ENCODE measurements at regions not wholly inside any gene's neighbourhood (a gene's known extent, or its start where the extent isn't known, plus 50 kb on each side); places are given as distances from the start of the nearest gene placed in this dataset.

DNA sequence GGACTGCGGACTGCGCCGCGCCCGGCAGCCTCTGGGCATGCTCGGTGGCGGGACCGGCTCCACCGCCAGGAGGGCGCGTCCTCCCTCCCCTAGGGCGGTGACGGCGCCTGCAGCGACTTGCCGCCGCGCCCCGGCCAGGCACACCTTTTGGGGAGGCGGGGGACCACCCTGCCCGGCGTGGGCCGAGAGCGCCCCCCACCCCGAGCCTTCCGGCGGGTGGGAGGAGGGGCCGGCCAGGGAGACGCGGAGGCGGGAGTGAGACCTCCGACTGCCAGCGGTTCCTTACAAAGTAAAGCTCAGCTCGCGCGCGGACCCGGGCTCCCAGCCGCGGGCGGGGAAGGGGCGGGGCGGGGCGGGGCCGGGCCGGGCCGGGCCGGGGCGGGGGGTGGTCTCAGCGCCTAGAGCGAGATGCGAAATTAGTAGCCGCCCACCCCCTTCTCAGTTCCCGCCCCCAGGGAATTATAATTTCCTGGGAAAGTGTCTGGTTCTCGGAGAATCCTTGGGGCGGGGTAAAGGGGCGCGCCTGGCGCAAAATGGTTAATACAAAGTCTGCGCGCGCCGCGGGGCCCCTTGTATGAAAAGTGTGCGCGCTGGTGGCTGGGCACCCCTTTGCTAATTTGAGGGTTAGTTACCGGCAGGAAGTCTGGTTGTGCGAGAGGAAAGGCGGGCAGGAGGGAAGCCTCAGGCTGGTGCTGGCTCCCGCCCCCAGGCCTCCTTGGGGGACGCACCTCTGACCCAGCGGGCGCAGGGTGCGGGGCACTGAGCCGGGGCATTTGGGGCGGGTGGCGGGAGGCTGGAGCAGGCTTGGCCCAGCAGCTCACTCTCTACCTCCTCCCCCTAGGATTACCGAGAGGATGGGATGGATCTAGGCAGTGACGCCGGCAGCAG, 224.8 kb upstream of the IL12A start:
- DNase-seq (ENCODE audit: low read depth): no peak

DNA sequence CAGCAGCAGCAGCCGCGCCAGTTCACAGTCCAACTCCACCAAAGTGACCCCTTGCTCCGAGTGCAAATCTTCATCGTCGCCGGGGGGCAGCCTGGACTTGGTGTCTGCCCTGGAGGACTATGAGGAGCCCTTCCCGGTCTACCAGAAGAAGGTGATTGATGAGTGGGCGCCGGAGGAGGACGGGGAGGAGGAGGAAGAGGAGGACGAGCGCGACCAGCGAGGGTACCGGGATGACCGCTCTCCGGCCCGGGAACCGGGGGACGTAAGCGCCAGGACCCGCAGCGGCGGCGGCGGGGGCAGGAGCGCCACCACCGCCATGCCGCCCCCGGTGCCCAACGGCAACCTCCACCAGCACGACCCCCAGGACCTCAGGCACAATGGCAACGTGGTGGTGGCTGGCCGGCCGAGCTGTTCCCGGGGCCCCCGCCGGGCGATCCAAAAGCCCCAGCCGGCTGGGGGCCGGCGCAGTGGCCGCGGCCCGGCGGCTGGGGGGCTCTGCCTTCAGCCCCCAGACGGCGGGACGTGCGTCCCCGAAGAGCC, 224.1 kb upstream of the IL12A start:
- DNase-seq (ENCODE audit: low read depth): no peak

DNA sequence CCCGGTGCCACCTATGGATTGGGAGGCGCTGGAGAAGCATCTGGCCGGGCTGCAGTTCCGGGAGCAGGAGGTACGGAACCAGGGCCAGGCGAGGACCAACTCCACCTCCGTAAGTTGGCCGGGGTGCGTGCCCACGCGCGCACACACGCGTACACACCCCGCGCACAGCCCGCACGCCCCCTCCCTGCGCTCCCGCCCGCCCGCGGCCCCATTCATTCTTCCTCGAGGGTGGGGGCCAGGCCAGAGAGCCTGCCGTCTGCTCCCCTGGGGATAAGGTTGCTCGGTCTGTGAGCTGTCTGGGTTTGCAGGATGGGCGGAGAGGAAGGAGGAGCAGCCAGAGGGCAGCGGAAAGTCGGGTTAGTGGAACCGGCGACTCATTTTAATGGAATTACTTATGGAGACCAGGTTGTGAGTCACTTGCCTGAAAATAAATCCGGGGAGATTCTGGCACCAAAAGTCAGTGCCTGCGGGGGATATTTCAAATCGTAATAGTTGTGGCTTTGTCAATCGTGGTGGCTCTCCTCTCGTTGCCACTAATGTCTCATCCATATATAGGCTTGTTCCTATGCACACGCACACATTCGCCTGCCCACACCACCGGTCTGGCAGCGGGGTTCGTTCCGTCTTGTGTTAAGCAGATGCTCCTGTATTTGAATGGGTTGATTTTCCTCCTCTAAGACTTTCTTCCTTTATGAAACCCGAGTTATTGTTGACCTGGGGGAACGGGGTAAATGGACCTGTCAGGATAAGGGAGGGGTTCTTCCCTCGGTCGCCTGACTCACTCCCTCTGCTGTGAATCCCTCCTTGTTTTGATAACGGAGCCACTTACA, 223.4 kb upstream of the IL12A start:
- no peak for DNase-seq (ENCODE audit: low read depth)

DNA sequence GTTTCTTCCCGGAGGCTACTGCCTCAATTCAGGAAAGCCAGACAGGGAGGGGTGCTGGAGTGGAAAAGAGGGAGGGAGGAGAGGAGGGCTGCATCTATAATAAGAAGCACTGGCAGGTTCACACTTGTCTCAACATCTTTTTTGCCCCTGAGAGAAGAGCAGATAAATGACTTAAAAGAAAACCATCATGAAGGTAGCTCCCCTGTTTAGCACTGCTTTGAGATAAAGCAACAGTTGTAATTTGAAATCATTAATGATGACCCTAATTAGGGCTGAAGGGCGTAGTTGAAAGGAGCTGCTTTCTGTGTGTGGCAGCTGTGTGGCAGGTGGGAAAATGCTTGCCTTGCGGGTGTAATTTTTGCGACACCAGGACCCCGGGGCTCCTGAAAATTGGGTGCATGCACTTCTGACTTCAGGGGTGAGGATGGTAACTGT, 222.8 kb upstream of the IL12A start:
- no peak for DNase-seq (ENCODE audit: low read depth)

DNA sequence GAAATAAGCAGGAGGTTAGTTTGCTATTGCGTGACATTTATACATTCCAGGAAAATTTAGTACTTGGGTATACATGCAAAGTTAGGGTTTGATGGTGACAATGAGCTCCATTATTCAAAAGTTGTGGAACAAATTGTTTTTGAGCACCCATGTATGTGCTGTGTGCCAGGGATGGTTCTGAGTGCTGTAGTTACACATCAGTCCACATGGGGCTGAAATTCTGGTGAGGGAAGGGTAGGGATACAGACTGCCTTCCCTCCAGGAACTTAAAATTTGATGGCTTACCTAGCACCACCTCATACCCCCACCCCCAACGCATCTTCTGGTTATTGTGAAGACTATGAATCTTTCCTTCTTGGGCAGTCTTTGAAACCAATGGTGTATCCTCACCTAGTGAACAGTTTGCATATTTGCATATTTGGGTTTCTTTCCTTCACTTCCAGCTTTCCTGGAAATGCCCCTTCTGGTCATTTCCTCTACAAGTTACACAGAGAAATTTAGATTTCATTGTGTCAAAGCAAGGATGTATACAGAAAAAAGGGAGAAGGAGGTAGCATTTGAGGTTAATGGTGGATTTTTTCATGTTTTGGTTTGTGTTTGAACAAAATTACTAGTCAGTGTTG, 222.0 kb upstream of the IL12A start:
- DNase-seq (ENCODE audit: low read depth): no peak

DNA sequence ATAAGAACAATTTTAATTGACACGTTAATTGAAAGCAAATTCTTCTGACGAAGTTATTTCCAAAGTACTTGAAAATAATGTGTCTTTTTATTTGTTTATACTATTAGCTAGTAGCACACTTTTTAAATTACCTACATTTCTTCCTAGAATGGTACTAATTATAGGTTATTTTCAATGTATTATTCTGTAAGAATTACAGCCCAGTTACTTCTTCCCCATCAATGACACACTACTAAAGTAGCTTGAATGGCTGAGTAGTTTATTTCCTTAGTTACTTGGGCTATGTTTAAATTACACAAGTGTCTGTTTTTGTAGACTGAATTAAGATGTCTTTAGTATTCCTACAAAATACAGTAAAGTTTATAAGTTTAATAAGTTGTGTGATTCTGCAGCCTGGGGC, 217.6 kb upstream of the IL12A start:
- no peak for DNase-seq (ENCODE audit: low read depth)

DNA sequence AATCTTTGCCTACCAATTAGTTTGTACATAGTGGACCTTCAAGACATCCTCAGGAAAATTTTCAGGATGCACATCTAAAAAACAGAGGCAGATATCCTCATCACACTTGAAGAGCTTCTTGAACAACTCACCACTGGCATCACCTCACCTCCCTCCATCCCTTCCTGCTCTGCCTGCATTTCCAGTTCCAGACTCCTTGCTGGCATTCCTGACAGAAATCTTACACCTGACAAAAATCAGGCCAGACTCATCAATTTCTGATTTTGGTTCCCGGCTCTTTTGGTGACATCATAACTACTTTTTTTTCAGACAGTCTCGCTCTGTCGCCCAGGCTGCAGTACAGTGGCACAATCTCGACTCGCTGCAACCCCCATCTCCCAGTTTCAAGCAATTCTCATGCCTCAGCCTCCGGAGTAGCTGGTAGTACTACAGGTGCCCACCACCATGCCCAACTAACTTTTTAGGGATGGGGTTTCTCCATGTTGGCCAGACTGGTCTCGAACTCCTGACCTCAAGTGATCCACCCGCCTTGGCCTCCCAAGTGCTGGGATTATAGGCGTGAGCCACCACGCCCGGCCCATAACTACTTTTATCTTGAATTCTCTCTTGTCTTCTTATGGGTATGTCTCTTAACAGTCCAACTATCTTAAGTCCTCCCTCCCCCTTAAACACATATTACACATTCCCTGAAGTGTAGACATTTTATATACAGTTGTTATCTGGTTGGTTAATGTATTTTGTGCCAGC, 216.6 kb upstream of the IL12A start:
- no peak for DNase-seq (ENCODE audit: low read depth)

DNA sequence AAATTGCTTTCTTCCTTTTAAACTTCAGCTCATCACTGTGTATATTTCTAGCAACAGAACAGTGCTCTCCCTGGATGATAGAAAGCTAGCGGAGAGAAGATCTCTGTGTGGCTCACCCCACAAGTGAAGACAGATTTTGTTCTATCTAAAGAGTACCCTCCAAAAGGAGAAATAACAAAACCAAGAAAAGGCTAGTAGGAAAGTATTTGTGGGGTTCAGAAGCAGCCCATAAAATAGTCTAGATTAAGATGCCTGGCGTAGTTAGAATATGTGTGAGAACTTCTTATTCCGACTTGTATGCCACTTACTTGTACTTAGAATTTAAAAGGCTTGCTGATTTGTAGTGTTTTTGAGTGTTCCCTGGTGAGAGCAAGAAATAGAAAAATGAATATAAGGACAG, 214.9 kb upstream of the IL12A start:
- DNase-seq (ENCODE audit: low read depth): no peak

DNA sequence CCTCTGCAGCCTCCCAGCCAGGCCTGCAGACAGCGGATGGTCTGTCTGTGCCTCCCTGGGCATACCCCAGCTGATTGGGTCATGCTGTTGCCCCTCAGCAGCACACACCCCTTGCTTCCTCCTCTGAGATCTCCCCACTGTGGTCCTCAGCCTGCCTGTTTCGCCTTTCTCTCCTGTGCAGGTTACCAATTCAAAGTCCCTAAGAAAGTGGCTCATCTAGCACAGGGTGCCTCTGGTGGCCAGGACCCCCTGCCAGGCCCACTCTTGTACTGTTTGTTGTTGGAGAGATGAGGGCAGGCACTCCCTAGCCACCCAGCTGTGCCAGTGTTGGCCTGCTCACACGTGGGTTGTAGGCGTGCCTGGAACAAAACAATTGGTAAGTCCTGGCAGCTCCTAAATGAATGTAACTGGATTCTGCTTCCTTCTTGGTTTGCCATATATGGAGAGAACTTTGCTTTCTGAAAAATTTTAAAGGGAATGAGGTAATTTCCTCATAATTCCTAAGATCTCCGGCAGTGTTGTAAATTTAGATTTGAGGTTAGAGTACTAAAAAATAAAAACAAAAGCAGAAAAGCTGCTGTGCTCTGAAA, 213.2 kb upstream of the IL12A start:
- DNase-seq (ENCODE audit: low read depth): no peak

DNA sequence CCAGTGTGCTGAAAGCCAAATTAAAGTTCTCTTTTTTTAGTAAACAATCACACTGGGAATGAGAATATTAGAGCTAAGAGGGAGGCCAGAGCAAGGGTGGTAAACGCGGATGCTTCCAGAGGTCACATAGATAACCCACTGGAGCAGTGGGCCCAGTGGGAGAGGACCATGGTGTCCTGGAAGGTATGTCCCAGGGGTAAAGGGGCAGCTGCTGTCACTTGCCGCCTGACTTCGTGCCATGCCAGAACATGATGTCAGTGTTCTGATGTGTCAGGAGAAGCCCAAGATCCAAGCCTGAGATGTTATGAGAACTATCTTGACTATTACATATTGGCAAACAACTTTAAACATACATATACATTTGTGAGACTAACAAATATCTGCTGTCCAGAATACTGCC, 211.9 kb upstream of the IL12A start:
- no peak for DNase-seq (ENCODE audit: low read depth)

DNA sequence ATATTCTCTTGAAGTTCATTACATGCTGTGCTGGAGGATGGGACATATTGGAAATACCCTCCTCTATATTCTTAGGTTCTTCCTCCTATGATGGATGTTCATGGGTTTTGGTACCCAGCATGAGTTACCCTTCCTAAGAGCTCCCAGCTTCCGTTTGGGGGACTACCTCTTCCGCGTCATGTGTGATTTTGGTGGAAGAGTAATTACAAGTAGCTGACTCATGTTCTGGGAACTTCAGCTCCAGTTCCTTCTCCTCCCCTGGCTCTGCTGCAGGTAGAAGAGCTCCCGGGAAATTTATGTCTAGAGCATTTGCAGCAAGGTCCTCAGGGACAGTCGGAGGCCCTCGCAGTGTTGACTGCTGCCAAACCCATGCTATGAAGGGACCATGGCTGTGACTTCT, 208.8 kb upstream of the IL12A start:
- no peak for DNase-seq (ENCODE audit: low read depth)

DNA sequence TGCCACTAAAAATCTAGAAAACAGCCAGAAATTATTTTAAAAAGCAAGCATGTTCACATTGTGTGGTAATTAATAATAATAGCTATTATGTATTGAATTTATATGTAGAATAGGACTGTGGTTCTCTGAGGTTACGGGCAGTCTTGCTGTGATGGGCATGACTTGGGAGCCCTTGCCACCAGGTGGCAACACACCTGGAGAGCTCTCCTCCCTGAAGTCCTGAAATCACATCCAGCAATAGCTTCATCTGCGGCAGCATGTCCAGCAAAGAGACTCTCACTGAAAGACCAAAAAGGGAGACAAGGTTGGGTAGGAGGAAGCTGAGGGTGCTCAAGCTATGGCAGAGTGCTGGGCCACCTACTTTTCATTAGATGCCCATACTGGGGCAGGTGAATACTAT, 206.8 kb upstream of the IL12A start:
- no peak for DNase-seq (ENCODE audit: low read depth)

DNA sequence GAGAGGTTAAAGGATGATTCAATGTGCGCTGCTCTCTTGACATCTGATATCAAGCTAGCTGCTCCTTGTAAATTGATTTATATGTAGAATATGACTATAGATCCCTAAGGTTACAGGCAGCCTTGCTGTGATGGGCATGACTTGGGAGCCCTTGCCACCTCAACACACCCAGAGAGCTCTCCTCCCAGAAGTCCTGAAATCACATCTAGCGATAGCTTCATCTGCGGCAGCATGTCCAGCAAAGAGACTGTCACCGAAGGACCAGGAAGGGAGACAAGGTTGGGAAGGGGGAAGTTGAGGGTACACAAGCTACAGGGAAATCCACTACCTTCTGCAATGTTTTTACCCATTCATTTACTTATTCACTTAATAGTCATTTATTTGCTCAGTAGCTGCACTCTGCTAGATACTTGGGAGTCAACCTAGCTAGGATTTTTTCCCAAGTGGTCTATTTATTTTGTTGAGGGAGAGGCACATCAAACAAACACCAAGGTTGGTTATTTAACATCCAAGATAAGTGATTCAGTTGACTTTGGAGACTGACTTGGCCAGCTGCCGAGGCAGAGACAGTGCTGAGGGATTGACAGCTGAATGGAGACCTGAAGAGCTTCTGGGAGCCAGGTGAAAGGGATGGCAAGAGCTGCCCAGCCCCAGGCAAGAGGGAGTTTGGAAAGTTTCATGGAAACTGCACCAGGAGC, 205.8 kb upstream of the IL12A start:
- DNase-seq (ENCODE audit: low read depth): no peak

DNA sequence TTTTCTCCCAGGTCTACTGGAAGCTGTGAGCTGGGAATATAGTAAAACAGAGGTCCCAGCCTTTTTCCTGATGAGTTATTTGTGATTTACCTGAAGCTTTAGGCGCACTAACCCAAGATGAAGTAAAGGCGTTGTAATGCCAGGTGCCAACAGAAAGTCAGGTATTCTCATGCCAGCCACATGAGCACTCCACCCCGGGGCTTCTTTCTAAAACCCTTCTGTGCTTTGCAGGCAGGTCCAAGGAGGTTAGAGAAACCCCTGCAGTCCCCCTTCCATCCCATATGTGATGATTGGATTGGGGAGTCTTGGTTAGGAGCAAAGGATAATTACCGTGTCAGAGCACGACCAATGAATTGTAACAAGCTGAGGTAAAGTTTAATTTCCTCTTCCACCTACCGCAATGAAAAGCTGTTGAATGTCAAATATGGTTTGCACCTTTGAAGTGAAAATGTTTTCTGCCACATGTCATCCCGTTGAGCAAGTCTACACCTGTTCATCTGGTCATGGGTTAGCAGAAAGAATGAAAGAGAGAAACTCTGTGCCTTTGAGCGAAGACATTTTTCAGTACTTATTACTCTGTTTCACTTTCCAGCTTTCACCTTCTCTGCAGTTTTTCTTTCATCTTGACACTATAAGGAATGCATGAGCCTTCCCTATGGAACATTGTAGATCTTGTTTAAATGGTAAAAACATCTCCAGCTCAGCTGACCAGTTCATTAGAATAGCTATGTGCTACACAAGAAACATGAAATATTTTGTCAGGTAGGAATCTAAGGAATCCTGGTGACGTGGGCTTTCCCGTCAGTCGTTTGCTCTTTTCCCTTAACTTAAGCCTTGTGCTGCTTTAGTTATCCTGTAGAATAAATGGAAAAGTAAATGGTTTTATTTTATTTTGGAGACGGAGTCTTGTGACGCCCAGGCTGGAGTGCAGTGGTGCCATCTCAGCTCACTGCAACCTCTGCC, 204.6 kb upstream of the IL12A start:
- no peak for DNase-seq (ENCODE audit: low read depth)

DNA sequence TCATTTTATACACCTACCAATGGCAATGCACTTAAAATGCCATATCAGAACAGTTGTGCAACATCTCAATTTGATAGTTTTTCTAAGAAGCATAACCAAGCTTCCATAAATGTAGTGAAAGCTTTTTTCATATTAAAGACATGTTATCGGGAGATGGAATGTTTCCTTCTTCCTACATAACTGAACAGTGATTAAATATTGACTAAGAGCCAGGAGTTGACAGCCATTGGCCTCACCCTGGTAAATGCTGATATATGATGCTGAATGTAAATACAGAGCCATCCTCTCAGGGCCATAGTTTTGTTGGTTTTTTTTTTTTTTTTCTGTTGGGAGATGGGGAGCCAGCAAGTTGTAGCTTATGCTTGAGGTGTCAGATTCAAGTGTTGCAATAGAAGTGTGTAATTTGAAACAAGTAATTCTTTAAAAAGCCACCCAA, 203.3 kb upstream of the IL12A start:
- no peak for DNase-seq (ENCODE audit: low read depth)

DNA sequence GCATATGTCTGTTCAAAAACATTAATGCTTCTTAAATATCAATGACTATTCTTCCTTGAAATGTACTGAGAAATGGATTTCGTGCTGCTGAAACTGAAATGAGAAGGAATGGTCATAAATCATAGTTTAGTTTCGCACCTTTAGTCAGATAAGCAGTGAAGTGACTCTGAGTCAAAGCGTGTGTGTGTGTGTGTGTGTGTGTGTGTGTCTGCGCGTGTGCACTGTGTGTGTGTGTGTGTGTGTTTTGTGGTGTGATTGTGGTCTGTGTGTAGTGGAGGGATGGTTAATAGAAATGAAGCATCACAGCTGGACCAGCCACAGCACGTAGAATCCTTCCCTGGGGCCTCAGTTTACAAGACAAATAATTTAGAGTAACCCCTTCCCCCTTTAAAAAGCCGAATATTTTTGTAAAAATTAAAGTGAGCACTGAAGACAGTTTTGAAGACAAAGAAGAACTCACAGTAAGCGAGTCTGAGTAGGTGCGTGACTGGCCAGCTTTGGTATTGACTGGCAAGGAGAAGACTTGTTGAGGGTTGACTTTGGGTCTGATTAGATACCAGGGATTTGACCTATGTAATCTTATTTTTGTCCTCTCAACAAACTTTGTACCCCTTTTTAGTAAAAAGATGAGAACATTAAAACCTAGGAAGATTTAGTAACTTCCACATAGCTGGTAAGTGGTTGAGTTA, 202.0 kb upstream of the IL12A start:
- DNase-seq (ENCODE audit: low read depth): no peak

DNA sequence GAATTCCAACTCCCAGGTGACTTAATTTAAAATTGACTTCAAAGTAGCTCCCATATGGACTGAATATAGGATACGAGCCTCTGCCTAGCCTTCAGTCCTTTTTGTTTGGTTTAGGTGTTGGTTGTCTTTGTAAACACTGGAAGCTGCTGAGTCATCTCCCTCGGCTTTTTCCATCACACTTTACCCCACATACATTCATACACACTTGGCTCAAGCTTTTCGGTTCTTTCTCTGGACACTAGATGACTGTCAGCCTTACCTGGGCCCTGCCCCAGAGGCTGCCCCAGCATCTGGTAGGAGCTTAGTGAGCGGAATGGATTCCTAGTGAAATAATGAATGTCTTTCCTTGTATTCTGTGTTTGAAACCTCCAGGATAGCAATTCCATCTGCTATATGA, 201.5 kb upstream of the IL12A start:
- DNase-seq (ENCODE audit: low read depth): no peak

DNA sequence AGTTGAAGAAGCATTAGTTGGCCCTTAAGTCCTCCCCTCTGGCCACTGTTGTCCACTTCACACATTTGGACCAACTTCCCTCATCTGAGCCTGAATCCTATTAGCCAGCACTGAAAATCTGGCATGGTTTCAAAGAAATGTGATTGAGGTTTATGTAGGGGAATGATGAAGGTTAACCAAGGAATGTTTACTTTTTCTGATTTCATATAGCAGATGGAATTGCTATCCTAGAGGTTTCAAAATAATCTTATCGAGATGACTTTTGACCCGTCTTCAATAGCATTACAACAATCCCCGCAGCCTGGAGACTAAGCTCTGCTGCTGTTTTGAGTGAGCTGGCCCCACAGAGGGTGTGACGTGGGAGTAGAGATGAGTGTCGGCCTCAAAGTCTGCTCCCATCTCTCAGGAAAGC, 200.8 kb upstream of the IL12A start:
- no peak for DNase-seq (ENCODE audit: low read depth)

DNA sequence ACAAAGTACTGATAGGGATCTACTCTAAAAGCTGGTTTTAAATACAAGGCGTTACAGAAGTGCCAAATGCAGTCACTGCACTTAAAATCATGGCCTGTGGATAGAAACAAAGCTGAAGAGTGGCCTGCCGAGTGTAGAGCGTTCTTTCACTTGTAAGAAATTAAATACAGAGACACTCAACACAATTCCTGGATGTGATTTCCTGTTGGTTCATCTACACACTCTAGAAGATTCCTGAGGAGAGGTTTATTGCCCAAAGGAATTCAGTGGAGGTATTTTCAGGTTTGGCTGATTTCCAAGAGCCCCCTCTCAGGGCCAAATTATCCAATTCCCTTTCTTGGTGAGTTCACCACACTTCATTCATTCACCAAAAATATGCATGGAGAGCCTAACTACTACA, 200.3 kb upstream of the IL12A start:
- DNase-seq (ENCODE audit: low read depth): no peak
